Muscle of leg (tissue), 3 donors: ENCODE measurements at regions not wholly inside any gene's neighbourhood (a gene's known extent, or its start where the extent isn't known, plus 50 kb on each side); places are given as distances from the start of the nearest gene placed in this dataset.

Source experiments
- DNase-seq: peaks from one replicate; pipeline ENCODE4 v3.0.0; 2013
- H3K27ac ChIP-seq: one replicate; pipeline ENCODE4 v1.5.1; 2013; ENCODE audit warnings: mild to moderate bottlenecking, low read length, control low read depth
- H3K27me3 ChIP-seq: one replicate; pipeline ENCODE4 v1.6.1; 2013; ENCODE audit warnings: low read length; ENCODE audit not compliant: control insufficient read depth, insufficient read depth
- H3K36me3 ChIP-seq: one replicate; pipeline ENCODE4 v1.6.1; 2013; ENCODE audit warnings: low read length; ENCODE audit not compliant: control insufficient read depth, insufficient read depth
- H3K4me1 ChIP-seq: one replicate; pipeline ENCODE4 v1.6.1; 2013; ENCODE audit warnings: low read length; ENCODE audit not compliant: control insufficient read depth, insufficient read depth
- H3K4me3 ChIP-seq: one replicate; pipeline ENCODE4 v1.5.1; 2013; ENCODE audit warnings: low read length, control low read depth
- H3K9me3 ChIP-seq: replicated peaks from 2 replicates; pipeline ENCODE4 v1.6.1; 2013; ENCODE audit warnings: low read depth, low read length; ENCODE audit not compliant: control insufficient read depth
- WGBS: methylation state at CpG from one replicate; pipeline ENCODE4 v1.1.5; 2013; ENCODE audit warnings: missing lambda C conversion rate; ENCODE audit not compliant: insufficient coverage; 5-methylcytosine and 5-hydroxymethylcytosine counted together

DNA sequence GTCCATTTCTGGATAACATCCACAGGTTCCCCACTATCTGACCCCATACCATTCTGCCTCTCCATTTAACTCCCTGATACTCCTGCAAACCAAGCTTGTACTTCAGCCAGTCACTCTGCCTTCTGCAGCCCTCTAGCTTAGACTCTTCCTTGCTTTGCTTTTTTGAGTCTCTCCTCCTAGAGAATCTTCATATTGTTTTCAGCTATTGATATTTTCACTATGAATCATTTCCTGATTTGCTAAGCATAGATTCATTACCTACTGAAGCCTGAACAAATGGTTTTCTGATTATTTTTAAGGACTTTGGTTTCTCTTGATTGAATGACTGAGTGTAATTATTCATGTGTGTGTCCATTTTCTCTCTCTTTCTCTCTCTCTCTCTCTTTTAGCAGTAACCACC is 2102.3 kb upstream of the CELF4 start:
- no peak for DNase-seq
- no peak overlapping the region for H3K4me3 ChIP-seq
- no peaks in the 10 kb centered on the region for H3K4me1 ChIP-seq
- H3K9me3 ChIP-seq, result no peaks in the 10 kb centered on the region
- no peaks in the 10 kb centered on the region for H3K36me3 ChIP-seq
- H3K27me3 ChIP-seq, result no peaks in the 10 kb centered on the region
- no peak overlapping the region for H3K27ac ChIP-seq

DNA sequence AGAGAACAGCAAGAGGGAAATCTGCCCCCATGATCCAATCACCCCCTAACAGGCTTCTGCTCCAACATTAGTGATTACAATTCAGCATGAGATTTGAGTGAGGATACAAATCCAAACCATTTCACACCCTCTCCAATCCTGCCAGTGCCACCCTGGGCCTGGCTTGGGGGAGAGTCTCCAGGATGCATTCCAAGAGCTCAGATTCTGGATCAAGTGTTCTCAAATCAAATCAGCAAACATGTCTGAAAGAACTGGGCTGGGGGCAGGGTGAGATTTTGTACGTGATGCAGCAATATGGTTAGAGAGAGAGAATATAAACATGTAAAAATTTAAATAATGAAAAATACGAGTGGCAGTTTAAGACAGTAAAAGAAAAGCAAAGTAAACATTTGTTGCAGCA is 2100.9 kb upstream of the CELF4 start:
- 75% methylated on average over 2 of the region's 2 CpGs for WGBS
- H3K27me3 ChIP-seq, result no peaks in the 10 kb centered on the region
- no peak overlapping the region for H3K4me3 ChIP-seq
- no peaks in the 10 kb centered on the region for H3K36me3 ChIP-seq
- no peak overlapping the region for H3K27ac ChIP-seq
- DNase-seq, result no peak
- H3K4me1 ChIP-seq, result no peaks in the 10 kb centered on the region
- no peaks in the 10 kb centered on the region for H3K9me3 ChIP-seq

DNA sequence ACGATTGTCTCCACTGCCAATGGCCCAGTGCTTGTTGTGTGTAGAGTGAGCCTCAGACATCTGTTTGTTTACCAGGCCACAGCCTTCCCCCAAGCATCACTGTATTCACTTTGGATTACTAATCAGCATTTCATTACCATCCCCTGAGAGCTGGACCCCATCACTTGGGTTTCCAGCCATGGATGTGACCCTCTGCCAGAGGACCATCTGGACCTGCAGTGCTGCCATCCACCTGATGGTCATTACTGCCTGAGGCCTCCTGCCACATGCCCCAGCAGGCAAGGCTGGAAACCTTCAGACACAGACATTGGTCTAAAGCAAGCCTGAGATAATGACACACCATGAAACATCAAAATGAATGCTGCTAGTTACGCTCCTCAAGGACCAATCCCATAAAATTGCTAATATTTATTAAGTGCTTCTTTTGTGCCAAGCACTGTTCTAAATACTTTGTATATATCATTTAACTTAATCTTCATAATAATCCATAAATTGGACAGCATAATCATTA is 2096.3 kb upstream of the CELF4 start:
- no peak overlapping the region for H3K27ac ChIP-seq
- H3K4me3 ChIP-seq, result no peak overlapping the region
- no peaks in the 10 kb centered on the region for H3K9me3 ChIP-seq
- no peaks in the 10 kb centered on the region for H3K27me3 ChIP-seq
- WGBS, result no CpG with 5 or more reads among the region's 2 CpGs
- no peak for DNase-seq
- H3K4me1 ChIP-seq, result no peaks in the 10 kb centered on the region
- no peaks in the 10 kb centered on the region for H3K36me3 ChIP-seq

DNA sequence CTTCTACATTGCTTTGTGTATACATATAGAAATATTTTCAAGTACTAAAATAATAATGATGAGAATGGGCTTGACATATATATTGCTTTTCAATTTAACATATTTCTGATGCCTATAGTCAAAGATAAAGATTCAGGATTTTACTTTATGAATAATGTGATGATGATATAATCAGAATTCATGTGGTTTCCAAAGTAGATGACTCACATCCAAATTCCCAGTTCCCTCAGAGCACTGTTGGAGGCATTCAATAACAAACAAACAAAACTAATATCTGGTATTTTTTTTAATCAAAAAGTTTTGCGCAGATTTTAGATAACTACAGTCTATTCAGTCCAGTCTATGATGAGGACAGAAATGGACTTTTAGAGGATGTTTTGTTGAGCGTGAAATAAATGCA is 2094.5 kb upstream of the CELF4 start:
- no CpG with 5 or more reads among the region's 2 CpGs for WGBS
- no peaks in the 10 kb centered on the region for H3K36me3 ChIP-seq
- no peak overlapping the region for H3K27ac ChIP-seq
- H3K9me3 ChIP-seq, result no peaks in the 10 kb centered on the region
- no peak for DNase-seq
- no peaks in the 10 kb centered on the region for H3K27me3 ChIP-seq
- H3K4me1 ChIP-seq, result no peaks in the 10 kb centered on the region
- no peak overlapping the region for H3K4me3 ChIP-seq

DNA sequence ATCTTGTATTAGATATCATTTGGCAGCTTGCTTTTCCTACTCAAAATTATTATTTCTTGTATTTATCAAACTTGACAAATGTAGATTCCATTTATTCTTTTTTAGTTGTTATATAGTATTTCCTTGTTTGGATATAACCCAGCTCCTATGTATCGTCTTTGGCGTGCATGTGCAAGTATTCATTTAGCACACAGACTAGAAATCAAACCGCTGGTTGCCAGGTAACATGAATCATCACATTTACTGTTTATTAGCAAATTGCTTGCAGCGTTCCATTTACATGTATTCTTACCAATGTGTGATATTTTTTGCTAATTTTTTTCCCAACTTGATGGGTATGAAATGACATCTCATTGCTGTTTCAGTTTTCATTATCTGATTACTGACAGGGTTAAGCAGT is 2089.7 kb upstream of the CELF4 start:
- no peak for DNase-seq
- WGBS, result no CpG with 5 or more reads among the region's 4 CpGs
- Histone ChIP-seq H3K36me3 (no peaks in the 10 kb centered on the region), H3K4me1 (no peaks in the 10 kb centered on the region), H3K9me3 (no peaks in the 10 kb centered on the region), H3K4me3 (no peak overlapping the region), H3K27ac (no peak overlapping the region), H3K27me3 (no peaks in the 10 kb centered on the region)

DNA sequence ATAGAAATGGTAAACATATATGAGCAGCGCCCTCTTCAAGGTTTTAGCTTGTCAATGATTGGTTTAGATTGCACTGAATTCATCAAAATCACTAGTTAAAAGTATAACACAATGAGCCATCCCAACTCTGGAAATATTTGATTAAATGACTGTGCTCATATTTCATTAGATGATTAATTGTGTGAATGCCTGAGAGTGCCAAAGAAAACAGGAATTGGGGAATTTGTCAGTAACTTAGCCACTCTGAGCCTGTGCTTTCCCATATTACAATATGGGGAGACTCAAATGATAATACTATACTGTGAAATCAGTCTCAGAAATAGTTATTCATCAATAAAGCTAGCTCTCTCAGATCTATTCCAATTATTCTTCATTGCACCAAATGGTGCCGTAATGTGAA is 2087.6 kb upstream of the CELF4 start:
- no CpG with 5 or more reads among the region's 2 CpGs for WGBS
- no peaks in the 10 kb centered on the region for H3K4me1 ChIP-seq
- no peaks in the 10 kb centered on the region for H3K27me3 ChIP-seq
- H3K9me3 ChIP-seq, result no peaks in the 10 kb centered on the region
- H3K27ac ChIP-seq, result no peak overlapping the region
- no peaks in the 10 kb centered on the region for H3K36me3 ChIP-seq
- H3K4me3 ChIP-seq, result no peak overlapping the region
- no peak for DNase-seq

DNA sequence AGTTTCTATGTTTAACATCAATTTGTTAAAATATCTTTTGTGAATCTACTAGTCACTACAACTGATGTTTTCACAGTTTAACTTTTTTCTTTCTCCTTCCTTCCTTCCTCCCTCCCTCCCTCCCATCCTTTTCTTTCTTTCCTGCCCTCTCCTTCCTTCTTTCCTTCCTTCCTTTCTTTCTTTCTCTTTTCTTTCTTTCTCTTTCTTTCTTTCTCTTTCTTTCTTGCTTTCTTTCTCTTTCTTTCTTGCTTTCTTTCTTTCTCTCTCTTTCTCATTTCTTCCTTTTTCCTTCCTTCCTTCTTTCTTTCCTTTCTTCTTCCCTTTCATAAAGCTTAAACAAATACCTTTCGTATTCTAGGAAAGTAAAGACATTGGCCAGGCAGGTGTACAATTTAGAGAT is 2083.0 kb upstream of the CELF4 start:
- DNase-seq, result no peak
- no peaks in the 10 kb centered on the region for H3K9me3 ChIP-seq
- H3K36me3 ChIP-seq, result no peaks in the 10 kb centered on the region
- no peaks in the 10 kb centered on the region for H3K27me3 ChIP-seq
- H3K4me3 ChIP-seq, result no peak overlapping the region
- no peak overlapping the region for H3K27ac ChIP-seq
- WGBS, result no CpG with 5 or more reads among the region's 1 CpG
- no peaks in the 10 kb centered on the region for H3K4me1 ChIP-seq

DNA sequence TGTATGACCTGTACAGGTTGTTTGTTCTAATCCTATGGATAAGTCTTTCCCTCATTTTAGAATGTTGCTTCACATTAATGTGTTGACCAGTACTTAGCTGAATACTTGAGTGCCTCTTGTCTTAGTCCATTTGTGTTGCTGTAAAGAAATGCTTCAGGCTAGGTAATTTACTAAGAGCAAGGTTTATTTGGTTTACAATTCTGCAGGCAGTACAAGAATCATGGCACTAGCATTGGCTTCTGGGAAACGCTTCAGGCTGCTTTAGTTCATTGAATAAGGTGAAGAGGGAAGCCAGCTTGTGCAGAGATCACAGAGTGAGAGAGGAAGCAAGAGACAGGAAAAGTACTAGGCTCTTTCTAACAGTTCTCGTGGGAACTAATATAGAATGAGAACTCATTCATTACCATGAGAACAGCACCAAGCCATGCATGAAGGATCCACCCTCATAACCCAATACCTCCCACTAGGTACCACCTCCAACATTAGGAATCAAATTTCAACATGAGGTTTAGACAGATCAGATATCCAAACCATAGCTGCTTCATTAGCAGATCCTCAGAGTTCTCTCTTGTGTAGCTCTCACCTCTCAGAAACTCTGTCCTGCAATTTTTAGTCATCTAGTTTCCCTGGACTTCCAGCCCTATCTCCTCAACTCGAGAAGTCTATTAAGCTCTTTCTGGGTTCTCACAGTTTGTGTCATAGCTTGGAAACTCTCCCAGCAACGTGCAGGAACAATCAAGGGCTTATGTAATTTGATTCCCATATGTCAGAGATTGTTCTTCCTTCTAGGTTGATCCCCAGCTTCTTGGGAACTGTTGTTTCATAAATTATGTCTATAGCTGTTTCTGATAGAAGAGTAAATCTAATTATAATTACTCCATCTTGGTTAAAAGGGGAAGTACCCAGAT is 2082.3 kb upstream of the CELF4 start:
- Histone ChIP-seq H3K36me3 (no peaks in the 10 kb centered on the region), H3K27ac (no peak overlapping the region), H3K4me3 (no peak overlapping the region), H3K27me3 (no peaks in the 10 kb centered on the region), H3K9me3 (no peaks in the 10 kb centered on the region), H3K4me1 (no peaks in the 10 kb centered on the region)
- 63% methylated on average over 1 of the region's 4 CpGs for WGBS
- DNase-seq, result peak; percentile 90

DNA sequence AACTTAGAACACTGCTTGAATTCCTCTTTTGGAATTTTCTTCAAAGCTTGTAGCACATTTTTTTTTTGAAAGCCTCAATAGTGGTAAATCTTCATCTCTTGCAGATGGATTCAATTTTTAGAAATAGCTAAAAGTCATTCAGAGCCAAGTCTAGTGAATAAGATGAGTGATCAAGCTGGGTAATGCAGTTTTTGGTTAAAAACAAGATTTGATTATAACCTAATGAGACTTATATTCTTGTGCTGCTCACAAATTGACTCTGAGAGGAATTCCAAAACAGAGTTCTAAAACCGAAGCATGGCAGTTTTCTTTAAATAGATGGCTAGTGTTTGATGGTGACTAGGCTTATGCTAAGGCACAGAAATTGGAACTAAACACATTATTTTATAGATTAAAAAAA is 2072.6 kb upstream of the CELF4 start:
- no CpG with 5 or more reads among the region's 1 CpG for WGBS
- no peak overlapping the region for H3K27ac ChIP-seq

DNA sequence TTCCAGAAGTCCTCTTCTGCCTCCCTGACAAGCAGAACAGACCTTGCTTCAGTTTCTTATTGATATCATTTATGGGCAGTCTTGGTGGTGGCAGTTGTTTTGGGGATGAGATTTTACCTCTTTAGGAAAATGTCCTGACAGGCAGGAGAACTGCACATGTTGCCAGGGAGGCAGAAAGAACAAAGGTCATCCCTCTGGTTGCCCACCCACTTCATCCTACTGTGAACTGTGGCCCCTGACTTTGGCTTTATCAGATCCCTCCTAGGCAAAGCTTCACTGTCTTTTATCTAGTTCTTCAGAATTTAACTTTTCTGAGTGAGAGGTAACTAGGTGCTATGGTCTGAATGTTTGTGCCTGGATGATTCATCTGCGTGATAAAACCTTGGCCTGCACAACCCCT is 2071.3 kb upstream of the CELF4 start:
- no peak overlapping the region for H3K27ac ChIP-seq
- no peaks in the 10 kb centered on the region for H3K9me3 ChIP-seq
- no peak for DNase-seq
- no peaks in the 10 kb centered on the region for H3K4me1 ChIP-seq
- H3K36me3 ChIP-seq, result no peaks in the 10 kb centered on the region
- H3K4me3 ChIP-seq, result no peak overlapping the region
- no CpG with 5 or more reads among the region's 1 CpG for WGBS
- H3K27me3 ChIP-seq, result no peaks in the 10 kb centered on the region

More for the DNA sequence above, 2072.6 kb upstream of the CELF4 start:
- no peaks in the 10 kb centered on the region for H3K27me3 ChIP-seq
- no peak overlapping the region for H3K4me3 ChIP-seq
- no peaks in the 10 kb centered on the region for H3K4me1 ChIP-seq
- DNase-seq, result no peak
- H3K9me3 ChIP-seq, result no peaks in the 10 kb centered on the region
- no peaks in the 10 kb centered on the region for H3K36me3 ChIP-seq

DNA sequence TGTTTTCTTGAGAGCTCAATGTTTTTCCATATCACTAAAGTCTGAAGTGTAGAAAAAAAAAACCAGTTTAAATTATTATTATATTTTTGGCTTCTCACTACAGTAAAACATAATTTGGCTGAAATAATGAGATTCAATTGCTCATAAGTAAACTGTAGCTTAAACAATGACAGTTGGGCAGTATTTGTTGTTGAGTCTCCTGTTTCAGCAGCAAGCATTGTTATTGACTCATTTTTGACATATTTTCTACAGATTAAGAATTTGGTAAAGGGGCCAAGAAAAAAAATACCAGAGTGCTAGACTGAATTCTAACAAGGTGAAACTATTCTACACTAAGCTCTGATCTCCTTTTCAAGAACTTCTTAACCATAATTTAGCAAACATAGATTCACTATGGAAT is 2070.4 kb upstream of the CELF4 start:
- H3K36me3 ChIP-seq, result no peaks in the 10 kb centered on the region
- no peak overlapping the region for H3K27ac ChIP-seq
- H3K9me3 ChIP-seq, result no peaks in the 10 kb centered on the region
- no peaks in the 10 kb centered on the region for H3K27me3 ChIP-seq
- H3K4me3 ChIP-seq, result no peak overlapping the region
- no peaks in the 10 kb centered on the region for H3K4me1 ChIP-seq
- no peak for DNase-seq
